ENCODE measurements at regions not wholly inside any gene's neighbourhood (a gene's known extent, or its start where the extent isn't known, plus 50 kb on each side); places are given as distances from the start of the nearest gene placed in this dataset.

DNA sequence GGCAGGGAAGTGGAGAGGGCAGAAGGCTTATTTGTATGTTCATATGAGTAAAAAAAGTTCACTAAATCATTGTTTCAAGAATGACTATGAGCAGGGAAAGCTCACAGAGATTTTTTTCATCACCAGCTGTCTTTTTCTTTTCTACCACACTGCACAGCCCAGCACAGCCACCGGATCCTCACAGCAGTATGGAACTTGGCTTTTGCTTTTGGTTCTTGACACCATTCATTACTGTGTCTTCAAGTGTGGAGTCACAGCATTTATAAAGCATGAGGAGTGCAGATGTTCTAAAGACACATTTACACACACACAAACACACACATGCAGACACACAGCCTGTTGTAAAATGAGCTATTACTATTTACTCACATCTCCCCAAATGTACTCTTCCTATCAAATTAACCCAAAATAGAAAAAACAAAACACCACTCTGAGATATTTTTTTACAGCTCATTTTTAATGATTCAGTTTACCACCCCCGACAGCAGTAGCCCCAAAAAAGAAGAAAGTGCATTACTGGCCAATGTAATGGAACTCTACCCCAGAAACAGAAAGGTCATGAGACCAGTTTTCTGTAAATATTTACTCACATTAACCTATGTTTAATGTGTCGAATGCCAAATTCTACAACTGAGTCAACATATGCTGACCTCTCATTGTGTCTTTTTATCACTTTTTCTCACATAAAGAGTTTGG, 60.5 kb downstream of the BTG1 start:
- TF ChIP-seq, protein P1, sequence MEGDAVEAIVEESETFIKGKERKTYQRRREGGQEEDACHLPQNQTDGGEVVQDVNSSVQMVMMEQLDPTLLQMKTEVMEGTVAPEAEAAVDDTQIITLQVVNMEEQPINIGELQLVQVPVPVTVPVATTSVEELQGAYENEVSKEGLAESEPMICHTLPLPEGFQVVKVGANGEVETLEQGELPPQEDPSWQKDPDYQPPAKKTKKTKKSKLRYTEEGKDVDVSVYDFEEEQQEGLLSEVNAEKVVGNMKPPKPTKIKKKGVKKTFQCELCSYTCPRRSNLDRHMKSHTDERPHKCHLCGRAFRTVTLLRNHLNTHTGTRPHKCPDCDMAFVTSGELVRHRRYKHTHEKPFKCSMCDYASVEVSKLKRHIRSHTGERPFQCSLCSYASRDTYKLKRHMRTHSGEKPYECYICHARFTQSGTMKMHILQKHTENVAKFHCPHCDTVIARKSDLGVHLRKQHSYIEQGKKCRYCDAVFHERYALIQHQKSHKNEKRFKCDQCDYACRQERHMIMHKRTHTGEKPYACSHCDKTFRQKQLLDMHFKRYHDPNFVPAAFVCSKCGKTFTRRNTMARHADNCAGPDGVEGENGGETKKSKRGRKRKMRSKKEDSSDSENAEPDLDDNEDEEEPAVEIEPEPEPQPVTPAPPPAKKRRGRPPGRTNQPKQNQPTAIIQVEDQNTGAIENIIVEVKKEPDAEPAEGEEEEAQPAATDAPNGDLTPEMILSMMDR (IDR thresholded peaks at IDR 0.05) = no peak
- no peak for TF ChIP-seq POLR2A (IDR thresholded peaks at IDR 0.05)

Data from right lobe of liver (tissue), 4 donors.